ENCODE measurements at regions not wholly inside any gene's neighbourhood (a gene's known extent, or its start where the extent isn't known, plus 50 kb on each side); places are given as distances from the start of the nearest gene placed in this dataset.

DNA sequence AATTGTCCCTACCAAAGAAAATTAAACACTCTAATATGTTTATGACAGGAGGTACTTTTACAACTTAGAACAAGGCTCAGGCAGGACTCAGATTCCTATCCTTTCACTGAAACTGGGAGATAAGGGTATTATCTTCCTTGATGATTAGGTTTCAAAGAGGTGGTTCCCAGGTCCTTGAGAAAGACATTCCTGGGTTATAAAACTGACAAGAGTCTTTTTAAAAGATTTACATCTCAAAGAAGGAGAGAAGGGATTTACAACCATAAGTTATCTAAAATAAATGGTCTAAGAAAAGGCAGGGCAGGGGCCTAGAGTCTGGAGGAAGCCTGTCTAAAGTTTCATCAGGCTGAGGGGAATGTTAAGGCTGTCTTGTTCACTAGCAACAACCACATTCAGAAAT, 1492.5 kb downstream of the HACE1 start:
- TF ChIP-seq, protein P1, sequence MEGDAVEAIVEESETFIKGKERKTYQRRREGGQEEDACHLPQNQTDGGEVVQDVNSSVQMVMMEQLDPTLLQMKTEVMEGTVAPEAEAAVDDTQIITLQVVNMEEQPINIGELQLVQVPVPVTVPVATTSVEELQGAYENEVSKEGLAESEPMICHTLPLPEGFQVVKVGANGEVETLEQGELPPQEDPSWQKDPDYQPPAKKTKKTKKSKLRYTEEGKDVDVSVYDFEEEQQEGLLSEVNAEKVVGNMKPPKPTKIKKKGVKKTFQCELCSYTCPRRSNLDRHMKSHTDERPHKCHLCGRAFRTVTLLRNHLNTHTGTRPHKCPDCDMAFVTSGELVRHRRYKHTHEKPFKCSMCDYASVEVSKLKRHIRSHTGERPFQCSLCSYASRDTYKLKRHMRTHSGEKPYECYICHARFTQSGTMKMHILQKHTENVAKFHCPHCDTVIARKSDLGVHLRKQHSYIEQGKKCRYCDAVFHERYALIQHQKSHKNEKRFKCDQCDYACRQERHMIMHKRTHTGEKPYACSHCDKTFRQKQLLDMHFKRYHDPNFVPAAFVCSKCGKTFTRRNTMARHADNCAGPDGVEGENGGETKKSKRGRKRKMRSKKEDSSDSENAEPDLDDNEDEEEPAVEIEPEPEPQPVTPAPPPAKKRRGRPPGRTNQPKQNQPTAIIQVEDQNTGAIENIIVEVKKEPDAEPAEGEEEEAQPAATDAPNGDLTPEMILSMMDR (IDR thresholded peaks at IDR 0.05) = no peak

DNA sequence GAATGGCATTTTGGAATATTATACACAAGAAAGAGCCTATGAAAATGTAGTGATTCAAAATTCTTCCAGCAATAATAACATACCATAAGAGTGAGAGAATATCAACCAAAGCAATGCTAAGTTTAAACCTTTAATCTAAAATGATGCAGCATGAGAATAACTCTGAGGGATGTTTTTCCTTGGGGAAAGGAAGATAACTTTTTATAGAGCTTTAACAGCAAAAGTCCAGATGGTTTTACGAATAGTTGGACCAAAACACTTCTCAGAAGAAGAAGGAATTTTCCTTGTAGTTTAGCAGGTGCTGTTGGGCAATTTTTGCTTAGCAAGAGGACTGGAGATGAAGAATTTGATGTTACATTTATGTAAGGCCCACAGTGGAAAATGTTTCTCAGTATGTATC, 1503.2 kb downstream of the HACE1 start:
- TF ChIP-seq, protein P1 (IDR thresholded peaks at IDR 0.05) = no peak

DNA sequence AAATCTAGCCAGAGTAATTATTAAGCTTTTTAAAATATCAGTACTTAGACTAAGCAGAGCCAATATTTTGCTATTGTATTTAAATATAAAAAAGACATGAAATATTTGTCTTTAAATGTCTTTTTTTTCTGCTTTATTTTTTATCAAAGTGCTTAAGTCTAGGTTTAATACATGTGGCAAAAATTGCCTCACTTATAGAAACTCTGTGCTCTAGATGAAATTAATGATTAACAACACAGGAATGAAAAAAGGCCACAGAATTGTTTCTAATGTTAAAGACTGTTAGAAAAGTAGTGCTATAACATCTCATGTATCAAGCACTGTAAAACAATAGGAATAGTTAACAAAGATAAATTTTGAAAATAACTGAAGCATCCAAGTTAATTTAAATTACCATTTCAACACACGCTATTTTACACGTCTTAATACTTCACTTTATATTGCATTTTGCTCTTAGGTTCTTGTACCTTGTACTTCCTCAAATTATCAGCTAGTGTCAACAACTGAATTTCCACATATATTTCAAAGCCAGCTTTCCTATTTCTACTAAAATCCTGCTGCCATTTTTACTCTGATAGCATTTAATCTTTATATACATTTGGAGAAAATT, 1515.1 kb downstream of the HACE1 start:
- TF ChIP-seq, protein P1 (IDR thresholded peaks at IDR 0.05) = no peak

DNA sequence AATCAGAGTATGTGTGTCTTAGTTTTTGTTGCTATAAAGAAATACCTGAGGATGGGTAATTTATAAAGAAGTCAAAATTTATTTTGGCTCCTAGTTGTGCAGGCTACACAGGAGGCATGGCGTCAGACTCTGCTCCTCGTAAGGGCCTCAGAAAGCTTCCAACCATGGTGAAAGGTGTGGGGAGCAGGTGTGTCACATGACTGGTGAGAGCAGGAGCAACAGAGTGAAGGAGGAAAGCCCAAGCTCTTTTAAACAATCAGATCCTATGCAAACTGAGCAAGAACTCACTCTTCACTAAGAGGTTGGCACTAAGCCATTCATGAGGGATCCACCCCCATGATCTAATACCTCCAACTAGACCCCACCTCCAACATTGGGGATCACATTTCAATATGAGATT, 1524.3 kb downstream of the HACE1 start:
- TF ChIP-seq, protein P1 (IDR thresholded peaks at IDR 0.05) = no peak

DNA sequence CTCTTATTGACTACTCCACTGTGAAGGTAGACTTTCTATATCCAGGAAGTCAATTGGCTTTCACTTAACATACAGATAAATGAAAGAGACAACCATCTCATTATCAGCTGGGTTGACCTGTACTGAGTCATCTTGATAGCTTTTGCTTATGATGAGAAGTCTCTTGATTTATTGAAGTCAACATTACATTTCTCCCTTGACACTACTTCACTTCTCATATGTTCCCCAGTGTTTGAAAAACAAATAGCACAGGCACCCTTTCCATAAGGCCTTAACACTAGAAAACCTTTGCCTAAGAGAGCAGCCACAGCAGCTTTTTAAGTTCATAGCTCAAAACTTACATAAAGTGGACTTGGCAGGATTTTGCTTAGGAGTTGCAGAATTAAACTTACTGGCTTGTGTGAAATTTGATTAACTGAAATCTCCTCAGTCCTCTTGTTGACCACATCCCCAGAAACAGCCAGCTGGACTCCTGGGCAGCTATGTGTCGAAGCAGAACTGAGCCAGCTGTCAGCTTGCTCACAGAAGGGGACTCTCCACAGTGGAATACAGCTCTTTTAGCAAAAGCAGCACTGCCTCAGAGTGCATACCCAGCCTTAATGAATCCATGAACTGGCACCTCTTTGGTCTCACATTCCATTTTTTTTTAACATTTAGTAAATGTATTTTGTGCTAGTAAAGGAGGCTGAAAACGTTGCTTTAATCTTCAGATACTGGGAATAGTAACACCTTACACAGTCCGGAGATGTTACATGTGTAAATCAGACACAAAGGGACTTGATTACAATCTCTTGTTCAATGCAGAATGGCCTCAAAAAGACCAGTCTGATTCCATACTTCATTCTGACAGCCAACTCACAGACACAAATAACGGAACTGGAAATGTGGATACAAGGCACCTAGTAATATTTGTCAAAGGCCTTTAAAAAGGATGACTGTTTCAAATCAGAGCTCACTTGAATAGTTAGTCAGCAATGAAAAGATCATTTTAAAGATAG, 1532.7 kb downstream of the HACE1 start:
- TF ChIP-seq, protein P1 (IDR thresholded peaks at IDR 0.05) = no peak

DNA sequence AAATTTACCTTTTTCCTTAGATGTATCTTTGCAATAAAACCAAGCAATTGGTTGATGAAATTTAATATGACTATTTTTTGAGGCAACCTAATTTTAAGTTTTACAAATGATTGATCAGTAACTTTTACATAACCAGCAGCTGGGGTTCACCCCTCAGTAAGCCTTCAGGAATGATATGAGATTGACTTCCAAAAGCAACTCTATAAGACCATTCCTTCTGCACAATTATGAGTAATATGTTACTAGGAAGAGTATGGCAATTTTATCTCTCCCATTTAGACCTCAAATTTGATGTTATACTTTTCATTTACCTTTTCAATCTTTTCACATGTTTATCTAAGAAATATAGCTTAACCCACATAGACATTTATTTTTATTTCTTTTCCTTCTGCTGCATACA, 1546.3 kb downstream of the HACE1 start:
- TF ChIP-seq, protein P1 (IDR thresholded peaks at IDR 0.05) = no peak

DNA sequence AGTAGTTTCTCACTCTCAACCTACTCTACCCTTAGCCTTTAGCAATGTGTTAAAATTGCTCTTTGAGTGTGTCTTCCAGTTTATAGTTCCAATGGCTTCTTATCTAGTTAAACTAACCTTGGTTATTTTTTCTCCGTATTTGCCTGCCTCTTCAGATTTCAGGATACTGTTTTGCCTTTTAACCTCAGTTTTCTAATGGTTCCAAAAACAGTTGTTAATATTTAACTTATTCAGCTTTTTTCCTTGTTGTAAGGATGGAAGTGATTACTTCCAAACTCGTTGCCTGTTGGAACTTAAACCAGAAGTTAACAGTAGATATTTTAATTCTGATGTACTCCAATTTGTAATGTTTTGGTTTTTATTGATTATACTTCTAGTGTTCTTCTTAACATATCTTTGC, 1574.9 kb downstream of the HACE1 start:
- TF ChIP-seq, protein P1 (IDR thresholded peaks at IDR 0.05) = no peak
